HepG2 (cell line): ENCODE measurements at regions not wholly inside any gene's neighbourhood (a gene's known extent, or its start where the extent isn't known, plus 50 kb on each side); places are given as distances from the start of the nearest gene placed in this dataset.

Source experiments
- ATAC-seq: fragments of 200-7000 bp; cut with Tn5 transposase; 3 replicates; pipeline ENCODE4 v1.9.1; 2020; ENCODE audit warnings: mild to moderate bottlenecking, moderate library complexity
- BruUV-seq: library from RNA; stranded (reverse); fragments of 400-500 nt; replicated peaks from 2 replicates; lab custom pipeline; 2021; lab: Mats Ljungman, UMichigan
- CTCF ChIA-PET: fragments of 300-600 bp; formaldehyde crosslinking; extraction: SDS; loops from one replicate; lab custom pipeline; 2021; ENCODE audit warnings: low total read pairs, inconsistent platforms, low intra/inter-chr PET ratio; lab: Yijun Ruan, JAX
- POLR2A ChIA-PET: fragments of 350-600 bp; sonication (Branson Sonifier 250); formaldehyde crosslinking; loops from one replicate; lab custom pipeline; 2020; ENCODE audit warnings: antibody characterized with exemption, inconsistent platforms; lab: Yijun Ruan, JAX
- DNase-seq: peaks from one replicate; pipeline ENCODE4 v3.0.0-alpha.2; 2015; ENCODE audit warnings: low spot score
- FAIRE-seq: peaks from 3 replicates; lab custom pipeline; 2011; peaks lifted over from hg19 to GRCh38; lab: Jason Lieb, UNC
- H2AFZ ChIP-seq: one replicate; pipeline ENCODE4 v1.6.1; 2011; ENCODE audit warnings: low read length, inconsistent platforms
- H3K27ac ChIP-seq: fragments of 300-600 bp; 3 replicates; pipeline ENCODE4 v1.8.0; 2011; ENCODE audit warnings: mixed run types, mild to moderate bottlenecking, mixed read lengths, low read length, inconsistent platforms; ENCODE audit not compliant: insufficient read depth; ENCODE audit errors: extremely low read length
- H3K27me3 ChIP-seq, 2 experiments: fragments of 200-600 bp in 1 of 2; 2 replicates in 1 of 2; 3 replicates in 1 of 2; pipeline versions ENCODE4 v1.6.0 to v1.8.0; 2011; ENCODE audit warnings: low read length in 2 of 2, mild to moderate bottlenecking in 2 of 2, moderate library complexity in 2 of 2, inconsistent platforms in 1 of 2; ENCODE audit not compliant: insufficient read depth in 2 of 2, control insufficient read depth in 1 of 2
- H3K36me3 ChIP-seq, 2 experiments: fragments of 200-600 bp in 1 of 2; replicated peaks in 1 of 2; 2 replicates in 1 of 2; 3 replicates in 1 of 2; pipeline versions ENCODE4 v1.5.1 to v1.8.0; 2011; ENCODE audit warnings: low read length in 2 of 2, inconsistent platforms in 1 of 2; ENCODE audit not compliant: insufficient read depth in 2 of 2, control insufficient read depth in 1 of 2
- H3K4me1 ChIP-seq: 2 replicates; pipeline ENCODE4 v1.5.1; 2012; ENCODE audit warnings: low read length, inconsistent platforms; ENCODE audit not compliant: insufficient read depth
- H3K4me2 ChIP-seq: 2 replicates; pipeline ENCODE4 v1.6.0; 2011; ENCODE audit warnings: low read depth, low read length, inconsistent platforms
- H3K4me3 ChIP-seq, 3 experiments: fragments of 200-600 bp in 1 of 3; sonication (generic), shearing (Covaris generic) in 1 of 3; replicated peaks in 1 of 3; 2 replicates each; pipeline ENCODE4 v1.5.1; 2011 to 2016; ENCODE audit warnings: low read length in 3 of 3, inconsistent platforms in 2 of 3, low read depth in 2 of 3, mild to moderate bottlenecking in 2 of 3, control low read depth in 1 of 3, mixed read lengths in 1 of 3; ENCODE audit not compliant: insufficient read depth in 1 of 3
- H3K79me2 ChIP-seq: one replicate; pipeline ENCODE4 v1.6.1; 2011; ENCODE audit warnings: low read length, inconsistent platforms; ENCODE audit not compliant: insufficient read depth
- H3K9ac ChIP-seq: 2 replicates; pipeline ENCODE4 v1.6.0; 2011; ENCODE audit warnings: mild to moderate bottlenecking, low read depth, low read length, inconsistent platforms; ENCODE audit not compliant: insufficient read depth
- H3K9me3 ChIP-seq: 2 replicates; pipeline ENCODE4 v1.5.1; 2012; ENCODE audit warnings: mild to moderate bottlenecking, low read length
- H4K20me1 ChIP-seq: 2 replicates; pipeline ENCODE4 v1.6.0; 2011; ENCODE audit warnings: inconsistent platforms, mild to moderate bottlenecking, low read length, moderate library complexity; ENCODE audit not compliant: insufficient read depth
- HOXA5 ChIP-seq: sonication (generic); formaldehyde crosslinking; IDR thresholded peaks from 2 replicates; pipeline ENCODE4 v1.4.0; 2020; ENCODE audit warnings: missing genetic modification reagents
- MATR3 ChIP-seq: sonication (generic); formaldehyde crosslinking; IDR thresholded peaks from 2 replicates; pipeline ENCODE4 v1.4.0; 2020; ENCODE audit warnings: missing genetic modification reagents
- TAF15 ChIP-seq: fragments of 200-400 bp; formaldehyde crosslinking; IDR thresholded peaks from one replicate; pipeline ENCODE4 v1.6.1; 2018; ENCODE audit warnings: mild to moderate bottlenecking, low read depth, low read length; ENCODE audit not compliant: poor library complexity, severe bottlenecking
- TMF1 ChIP-seq: sonication (generic); formaldehyde crosslinking; IDR thresholded peaks from 2 replicates; pipeline ENCODE4 v1.8.1; 2022; ENCODE audit warnings: low read depth, missing genetic modification reagents
- TP53 ChIP-seq: sonication (generic); formaldehyde crosslinking; conservative IDR thresholded peaks from 2 replicates; pipeline ENCODE4 v1.4.0; 2020; ENCODE audit warnings: missing genetic modification reagents
- ZNF138 ChIP-seq: sonication (generic); formaldehyde crosslinking; IDR thresholded peaks from 2 replicates; pipeline ENCODE4 v1.5.0; 2020; ENCODE audit warnings: mild to moderate bottlenecking, low read depth, missing genetic modification reagents
- ZNF501 ChIP-seq: sonication (generic); formaldehyde crosslinking; IDR thresholded peaks from 2 replicates; pipeline ENCODE4 v1.5.1; 2020; ENCODE audit warnings: mild to moderate bottlenecking, moderate library complexity, missing genetic modification reagents
- ZNF839 ChIP-seq: sonication (generic); formaldehyde crosslinking; IDR thresholded peaks from 2 replicates; pipeline ENCODE4 v1.4.0; 2020; ENCODE audit warnings: missing genetic modification reagents, mild to moderate bottlenecking, borderline replicate concordance
- ZSCAN12 ChIP-seq: sonication (generic); formaldehyde crosslinking; IDR thresholded peaks from 2 replicates; pipeline ENCODE4 v1.9.0; 2021; ENCODE audit warnings: mild to moderate bottlenecking, missing genetic modification reagents
- WGBS: methylation state at CpG from one replicate; pipeline ENCODE4 v1.1.6; 2017; ENCODE audit warnings: low lambda C conversion rate; 5-methylcytosine and 5-hydroxymethylcytosine counted together
- in situ Hi-C: cut with HindIII; loops from 2 replicates; pipeline ENCODE4 v1.10.0; 2017; ENCODE audit warnings: low pct_unique_long_range_greater_than_20kb; ENCODE audit not compliant: extremely low pct_ligation_motif_present
- intact Hi-C: fragments of 100-400 bp; cut with micrococcal nuclease; formaldehyde crosslinking; loops from one replicate; pipeline ENCODE4 v1.10.0; 2022; ENCODE audit not compliant: unreplicated experiment
- TF ChIP-seq, protein P1 (sequence below): sonication (generic); formaldehyde crosslinking; IDR thresholded peaks from one replicate; pipeline ENCODE4 v1.5.1; 2020; ENCODE audit warnings: mild to moderate bottlenecking, missing genetic modification reagents; ENCODE audit errors: not compliant biosample characterization
- TF ChIP-seq, protein P2 (sequence below): IDR thresholded peaks from 2 replicates; pipeline ENCODE4 v1.6.1; 2016
- TF ChIP-seq, protein P3 (sequence below): sonication (generic); formaldehyde crosslinking; IDR thresholded peaks from 2 replicates; pipeline ENCODE4 v1.4.0; 2020; ENCODE audit warnings: missing genetic modification reagents

DNA sequence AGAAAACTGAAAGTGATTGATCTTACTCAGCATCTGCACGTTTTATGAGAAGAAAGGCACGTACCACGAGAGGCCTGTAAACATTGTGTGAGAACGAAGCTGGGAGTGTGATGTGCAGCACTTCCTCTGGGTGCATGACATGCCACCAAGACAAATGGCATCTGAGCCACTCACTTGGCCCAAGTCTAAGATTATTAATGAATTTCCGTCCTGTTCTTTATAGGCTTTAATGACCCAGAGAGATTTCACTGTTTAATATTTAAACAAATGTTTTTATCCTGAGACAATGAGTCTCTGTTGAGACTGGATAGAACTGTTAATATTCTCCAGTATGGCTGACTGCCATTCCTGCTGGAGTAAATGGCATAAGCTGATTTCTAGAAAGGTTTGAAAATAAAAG lies 172.6 kb upstream of the PHACTR1 start:
- TF ChIP-seq, protein P1, sequence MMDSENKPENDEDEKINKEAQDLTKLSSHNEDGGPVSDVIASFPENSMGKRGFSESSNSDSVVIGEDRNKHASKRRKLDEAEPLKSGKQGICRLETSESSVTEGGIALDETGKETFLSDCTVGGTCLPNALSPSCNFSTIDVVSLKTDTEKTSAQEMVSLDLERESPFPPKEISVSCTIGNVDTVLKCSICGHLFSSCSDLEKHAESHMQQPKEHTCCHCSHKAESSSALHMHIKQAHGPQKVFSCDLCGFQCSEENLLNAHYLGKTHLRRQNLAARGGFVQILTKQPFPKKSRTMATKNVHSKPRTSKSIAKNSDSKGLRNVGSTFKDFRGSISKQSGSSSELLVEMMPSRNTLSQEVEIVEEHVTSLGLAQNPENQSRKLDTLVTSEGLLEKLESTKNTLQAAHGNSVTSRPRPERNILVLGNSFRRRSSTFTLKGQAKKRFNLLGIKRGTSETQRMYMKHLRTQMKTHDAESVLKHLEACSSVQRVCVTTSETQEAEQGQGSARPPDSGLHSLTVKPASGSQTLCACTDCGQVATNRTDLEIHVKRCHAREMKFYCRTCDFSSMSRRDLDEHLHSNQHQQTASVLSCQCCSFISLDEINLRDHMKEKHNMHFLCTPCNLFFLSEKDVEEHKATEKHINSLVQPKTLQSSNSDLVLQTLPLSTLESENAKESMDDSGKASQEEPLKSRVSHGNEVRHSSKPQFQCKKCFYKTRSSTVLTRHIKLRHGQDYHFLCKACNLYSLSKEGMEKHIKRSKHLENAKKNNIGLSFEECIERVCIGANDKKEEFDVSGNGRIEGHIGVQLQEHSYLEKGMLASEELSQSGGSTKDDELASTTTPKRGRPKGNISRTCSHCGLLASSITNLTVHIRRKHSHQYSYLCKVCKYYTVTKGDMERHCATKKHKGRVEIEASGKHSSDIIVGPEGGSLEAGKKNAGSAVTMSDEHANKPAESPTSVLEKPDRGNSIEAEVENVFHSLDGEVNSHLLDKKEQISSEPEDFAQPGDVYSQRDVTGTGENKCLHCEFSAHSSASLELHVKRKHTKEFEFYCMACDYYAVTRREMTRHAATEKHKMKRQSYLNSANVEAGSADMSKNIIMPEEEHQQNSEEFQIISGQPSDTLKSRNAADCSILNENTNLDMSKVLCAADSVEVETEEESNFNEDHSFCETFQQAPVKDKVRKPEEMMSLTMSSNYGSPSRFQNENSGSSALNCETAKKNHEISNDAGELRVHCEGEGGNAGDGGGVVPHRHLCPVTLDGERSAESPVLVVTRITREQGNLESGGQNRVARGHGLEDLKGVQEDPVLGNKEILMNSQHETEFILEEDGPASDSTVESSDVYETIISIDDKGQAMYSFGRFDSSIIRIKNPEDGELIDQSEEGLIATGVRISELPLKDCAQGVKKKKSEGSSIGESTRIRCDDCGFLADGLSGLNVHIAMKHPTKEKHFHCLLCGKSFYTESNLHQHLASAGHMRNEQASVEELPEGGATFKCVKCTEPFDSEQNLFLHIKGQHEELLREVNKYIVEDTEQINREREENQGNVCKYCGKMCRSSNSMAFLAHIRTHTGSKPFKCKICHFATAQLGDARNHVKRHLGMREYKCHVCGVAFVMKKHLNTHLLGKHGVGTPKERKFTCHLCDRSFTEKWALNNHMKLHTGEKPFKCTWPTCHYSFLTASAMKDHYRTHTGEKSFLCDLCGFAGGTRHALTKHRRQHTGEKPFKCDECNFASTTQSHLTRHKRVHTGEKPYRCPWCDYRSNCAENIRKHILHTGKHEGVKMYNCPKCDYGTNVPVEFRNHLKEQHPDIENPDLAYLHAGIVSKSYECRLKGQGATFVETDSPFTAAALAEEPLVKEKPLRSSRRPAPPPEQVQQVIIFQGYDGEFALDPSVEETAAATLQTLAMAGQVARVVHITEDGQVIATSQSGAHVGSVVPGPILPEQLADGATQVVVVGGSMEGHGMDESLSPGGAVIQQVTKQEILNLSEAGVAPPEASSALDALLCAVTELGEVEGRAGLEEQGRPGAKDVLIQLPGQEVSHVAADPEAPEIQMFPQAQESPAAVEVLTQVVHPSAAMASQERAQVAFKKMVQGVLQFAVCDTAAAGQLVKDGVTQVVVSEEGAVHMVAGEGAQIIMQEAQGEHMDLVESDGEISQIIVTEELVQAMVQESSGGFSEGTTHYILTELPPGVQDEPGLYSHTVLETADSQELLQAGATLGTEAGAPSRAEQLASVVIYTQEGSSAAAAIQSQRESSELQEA (CRISPR knock-in tag): no peak
- TF ChIP-seq ZNF138 (CRISPR knock-in tag) (no peak), TMF1 (CRISPR knock-in tag) (no peak), ZNF501 (CRISPR knock-in tag) (no peak), ZNF839 (CRISPR knock-in tag) (no peak), ZSCAN12 (no peak), MATR3 (CRISPR knock-in tag) (no peak), TAF15 (no peak), HOXA5 (no peak), TP53 (CRISPR knock-in tag) (no peak)
- TF ChIP-seq, protein P2, sequence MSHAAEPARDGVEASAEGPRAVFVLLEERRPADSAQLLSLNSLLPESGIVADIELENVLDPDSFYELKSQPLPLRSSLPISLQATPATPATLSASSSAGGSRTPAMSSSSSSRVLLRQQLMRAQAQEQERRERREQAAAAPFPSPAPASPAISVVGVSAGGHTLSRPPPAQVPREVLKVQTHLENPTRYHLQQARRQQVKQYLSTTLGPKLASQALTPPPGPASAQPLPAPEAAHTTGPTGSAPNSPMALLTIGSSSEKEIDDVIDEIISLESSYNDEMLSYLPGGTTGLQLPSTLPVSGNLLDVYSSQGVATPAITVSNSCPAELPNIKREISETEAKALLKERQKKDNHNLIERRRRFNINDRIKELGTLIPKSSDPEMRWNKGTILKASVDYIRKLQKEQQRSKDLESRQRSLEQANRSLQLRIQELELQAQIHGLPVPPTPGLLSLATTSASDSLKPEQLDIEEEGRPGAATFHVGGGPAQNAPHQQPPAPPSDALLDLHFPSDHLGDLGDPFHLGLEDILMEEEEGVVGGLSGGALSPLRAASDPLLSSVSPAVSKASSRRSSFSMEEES: no peak
- TF ChIP-seq, protein P3, sequence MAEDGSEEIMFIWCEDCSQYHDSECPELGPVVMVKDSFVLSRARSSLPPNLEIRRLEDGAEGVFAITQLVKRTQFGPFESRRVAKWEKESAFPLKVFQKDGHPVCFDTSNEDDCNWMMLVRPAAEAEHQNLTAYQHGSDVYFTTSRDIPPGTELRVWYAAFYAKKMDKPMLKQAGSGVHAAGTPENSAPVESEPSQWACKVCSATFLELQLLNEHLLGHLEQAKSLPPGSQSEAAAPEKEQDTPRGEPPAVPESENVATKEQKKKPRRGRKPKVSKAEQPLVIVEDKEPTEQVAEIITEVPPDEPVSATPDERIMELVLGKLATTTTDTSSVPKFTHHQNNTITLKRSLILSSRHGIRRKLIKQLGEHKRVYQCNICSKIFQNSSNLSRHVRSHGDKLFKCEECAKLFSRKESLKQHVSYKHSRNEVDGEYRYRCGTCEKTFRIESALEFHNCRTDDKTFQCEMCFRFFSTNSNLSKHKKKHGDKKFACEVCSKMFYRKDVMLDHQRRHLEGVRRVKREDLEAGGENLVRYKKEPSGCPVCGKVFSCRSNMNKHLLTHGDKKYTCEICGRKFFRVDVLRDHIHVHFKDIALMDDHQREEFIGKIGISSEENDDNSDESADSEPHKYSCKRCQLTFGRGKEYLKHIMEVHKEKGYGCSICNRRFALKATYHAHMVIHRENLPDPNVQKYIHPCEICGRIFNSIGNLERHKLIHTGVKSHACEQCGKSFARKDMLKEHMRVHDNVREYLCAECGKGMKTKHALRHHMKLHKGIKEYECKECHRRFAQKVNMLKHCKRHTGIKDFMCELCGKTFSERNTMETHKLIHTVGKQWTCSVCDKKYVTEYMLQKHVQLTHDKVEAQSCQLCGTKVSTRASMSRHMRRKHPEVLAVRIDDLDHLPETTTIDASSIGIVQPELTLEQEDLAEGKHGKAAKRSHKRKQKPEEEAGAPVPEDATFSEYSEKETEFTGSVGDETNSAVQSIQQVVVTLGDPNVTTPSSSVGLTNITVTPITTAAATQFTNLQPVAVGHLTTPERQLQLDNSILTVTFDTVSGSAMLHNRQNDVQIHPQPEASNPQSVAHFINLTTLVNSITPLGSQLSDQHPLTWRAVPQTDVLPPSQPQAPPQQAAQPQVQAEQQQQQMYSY (CRISPR knock-in tag): no peak
- no peak overlapping the region for H3K9ac ChIP-seq
- 5% methylated on average over 5 of the region's 5 CpGs for WGBS

More for the DNA sequence above, 172.6 kb upstream of the PHACTR1 start:
- H3K4me1 ChIP-seq: peaks cover 9% of the 10 kb centered on the region
- POLR2A ChIA-PET: no interaction called here
- CTCF ChIA-PET: no interaction called here
- intact Hi-C loops (no loop called here), in situ Hi-C loops (no loop called here)
- no peaks in the 10 kb centered on the region for H3K36me3 ChIP-seq
- DNase-seq (no peak), ATAC-seq (no peak), FAIRE-seq (no peak)
- no peak overlapping the region for H3K4me2 ChIP-seq
- H3K27me3 ChIP-seq: no peaks in the 10 kb centered on the region
- no peak overlapping the region for H3K27ac ChIP-seq
- no peaks in the 10 kb centered on the region for H4K20me1 ChIP-seq
- BruUV-seq: no TSS peak
- H3K9me3 ChIP-seq: no peaks in the 10 kb centered on the region
- no peaks in the 10 kb centered on the region for H3K79me2 ChIP-seq
- H2AFZ ChIP-seq: no peak overlapping the region
- H3K4me3 ChIP-seq: no peak overlapping the region
